Kidney (tissue), 13 donors: ENCODE measurements at regions not wholly inside any gene's neighbourhood (a gene's known extent, or its start where the extent isn't known, plus 50 kb on each side); places are given as distances from the start of the nearest gene placed in this dataset.

Experiments used
- DNase-seq, 5 donors: peaks; one replicate each; pipeline ENCODE4 v3.0.0-alpha.2; 2013 to 2020
- FAIRE-seq: peaks from 2 replicates; lab custom pipeline; 2012; peaks lifted over from hg19 to GRCh38; lab: Jason Lieb, UNC
- H3K27ac ChIP-seq, 2 donors: one replicate each; pipeline ENCODE4 v1.7.0; 2013; ENCODE audit warnings: low read depth in 2 of 2, low read length in 2 of 2, inconsistent platforms in 1 of 2
- H3K27me3 ChIP-seq: one replicate; pipeline ENCODE4 v1.7.1; 2013; ENCODE audit warnings: low read length, inconsistent platforms; ENCODE audit not compliant: control insufficient read depth, insufficient read depth
- H3K36me3 ChIP-seq, 3 donors: one replicate each; pipeline versions ENCODE4 v1.7.0 to v1.7.1; 2013; ENCODE audit warnings: low read length in 3 of 3, control low read depth in 1 of 3, inconsistent platforms in 1 of 3; ENCODE audit not compliant: insufficient read depth in 3 of 3, control insufficient read depth in 2 of 3
- H3K4me1 ChIP-seq, 3 donors: one replicate each; pipeline versions ENCODE4 v1.7.0 to v1.7.1; 2013; ENCODE audit warnings: low read length in 3 of 3, inconsistent platforms in 1 of 3, low read depth in 1 of 3; ENCODE audit not compliant: control insufficient read depth in 2 of 3, insufficient read depth in 2 of 3
- H3K4me3 ChIP-seq, 3 donors: one replicate each; pipeline versions ENCODE4 v1.7.0 to v1.8.1; 2013; ENCODE audit warnings: low read length in 3 of 3, control low read depth in 1 of 3, inconsistent platforms in 1 of 3
- H3K9ac ChIP-seq, 3 donors: one replicate each; pipeline versions ENCODE4 v1.7.0 to v1.7.1; 2013; ENCODE audit warnings: low read length in 3 of 3, control low read depth in 1 of 3, inconsistent platforms in 1 of 3
- H3K9me3 ChIP-seq, 3 donors: one replicate each; pipeline versions ENCODE4 v1.7.0 to v1.7.1; 2013; ENCODE audit warnings: low read length in 3 of 3, control low read depth in 1 of 3, inconsistent platforms in 1 of 3; ENCODE audit not compliant: control insufficient read depth in 2 of 3, insufficient read depth in 1 of 3
- CTCF ChIP-seq: IDR thresholded peaks from 3 replicates; pipeline ENCODE4 v1.5.1; 2012; ENCODE audit warnings: mild to moderate bottlenecking, moderate library complexity, borderline replicate concordance; ENCODE audit not compliant: insufficient read depth; ENCODE audit errors: extremely low read depth
- intact Hi-C: fragments of 100-400 bp; cut with DNase I; formaldehyde crosslinking; loops from one replicate; pipeline ENCODE4 v1.11.1; 2022
- donor health status: control.
- donor health status: control.
- donor health status: control.
- donor health status: control.
- donor health status: control.
- donor health status: DM: yes; HTN: yes; CAD: no.
- donor health status: Normal renal cell carcinoma (clear cell type).

- Histone ChIP-seq H3K9ac (no peak overlapping the region), H3K27ac (no peak overlapping the region), H3K4me3 (no peak overlapping the region), H3K36me3 (no peaks in the 10 kb centered on the region), H3K9me3 (no peaks in the 10 kb centered on the region), H3K4me1 (no peaks in the 10 kb centered on the region), H3K27me3 (no peaks in the 10 kb centered on the region)
- no peak for FAIRE-seq
- intact Hi-C loops: no loop called here
- no peak for TF ChIP-seq CTCF
- DNase-seq: no peak
Observed at GRCh38 chr4:24001486-24002329, 111.9 kb upstream of the PPARGC1A start.

GRCh38 chr4:24000470-24000831 lies 110.6 kb upstream of the PPARGC1A start:
- H3K4me3 ChIP-seq: no peak overlapping the region

GRCh38 chr4:23999714-24000469 lies 110.0 kb upstream of the PPARGC1A start:
- TF ChIP-seq CTCF: no peak
- no peaks in the 10 kb centered on the region for H3K4me1 ChIP-seq

More at GRCh38 chr4:24000470-24000831, 110.6 kb upstream of the PPARGC1A start:
- intact Hi-C loops: no loop called here
- DNase-seq (no peak), FAIRE-seq (no peak)
- TF ChIP-seq CTCF: no peak
- no peaks in the 10 kb centered on the region for H3K27me3 ChIP-seq
- no peaks in the 10 kb centered on the region for H3K4me1 ChIP-seq
- no peaks in the 10 kb centered on the region for H3K9me3 ChIP-seq
- H3K27ac ChIP-seq: no peak overlapping the region
- H3K36me3 ChIP-seq: no peaks in the 10 kb centered on the region
- no peak overlapping the region for H3K9ac ChIP-seq

More at GRCh38 chr4:23999714-24000469, 110.0 kb upstream of the PPARGC1A start:
- H3K27ac ChIP-seq: no peak overlapping the region
- H3K9ac ChIP-seq: no peak overlapping the region
- H3K9me3 ChIP-seq: no peaks in the 10 kb centered on the region
- intact Hi-C loops: no loop called here
- no peaks in the 10 kb centered on the region for H3K27me3 ChIP-seq
- DNase-seq: no peak
- no peaks in the 10 kb centered on the region for H3K36me3 ChIP-seq
- H3K4me3 ChIP-seq: no peak overlapping the region
- no peak for FAIRE-seq
